SH-SY5Y (cell line): ENCODE measurements at regions not wholly inside any gene's neighbourhood (a gene's known extent, or its start where the extent isn't known, plus 50 kb on each side); places are given as distances from the start of the nearest gene placed in this dataset.

ENCODE experiments used
- GATA2 ChIP-seq: IDR thresholded peaks from 2 replicates; pipeline ENCODE4 v1.6.1; 2011; ENCODE audit warnings: mild to moderate bottlenecking, low read depth, low read length
- GATA3 ChIP-seq: IDR thresholded peaks from 2 replicates; pipeline ENCODE4 v1.6.1; 2011; ENCODE audit warnings: low read depth, mild to moderate bottlenecking, low read length, moderate library complexity

DNA sequence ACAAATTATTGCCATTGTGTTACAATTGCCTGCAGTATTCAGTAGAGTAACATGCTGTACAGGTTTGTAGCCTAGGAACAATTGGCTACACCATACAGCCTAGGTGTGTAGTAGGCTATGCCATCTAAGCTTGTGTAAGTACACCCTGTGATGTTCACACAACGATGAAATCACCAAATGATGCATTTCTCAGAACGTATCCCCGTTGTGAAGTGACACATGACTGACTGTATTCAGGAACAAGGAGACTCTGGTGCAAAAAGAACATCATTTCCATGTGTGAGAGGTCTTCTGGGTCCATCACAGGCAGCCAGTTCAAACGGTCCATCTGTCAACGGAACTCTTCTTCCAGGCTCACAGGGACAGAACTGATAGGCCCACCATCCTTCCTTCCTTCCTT lies 263.7 kb downstream of the ANAPC1 start:
- TF ChIP-seq GATA3 (no peak), GATA2 (no peak)
